ENCODE measurements at regions not wholly inside any gene's neighbourhood (a gene's known extent, or its start where the extent isn't known, plus 50 kb on each side); places are given as distances from the start of the nearest gene placed in this dataset.

GRCh38 chr1:55588309-55588708, 373.1 kb upstream of the USP24 start:
- no peak for DNase-seq

- no peak for DNase-seq
Measured at GRCh38 chr1:55586771-55587170, 371.6 kb upstream of the USP24 start.

GRCh38 chr1:55585402-55585792, 370.2 kb upstream of the USP24 start:
- DNase-seq: no peak

- DNase-seq: no peak
Measured at GRCh38 chr1:55584526-55585401, 369.6 kb upstream of the USP24 start.

- DNase-seq: no peak
Measured at GRCh38 chr1:55582084-55582483, 366.9 kb upstream of the USP24 start.

- DNase-seq: no peak
Measured at GRCh38 chr1:55580845-55581332, 365.7 kb upstream of the USP24 start.

GRCh38 chr1:55579332-55580001, 364.3 kb upstream of the USP24 start:
- no peak for DNase-seq

- no peak for DNase-seq
Measured at GRCh38 chr1:55578646-55579045, 363.5 kb upstream of the USP24 start.

- DNase-seq: no peak
Measured at GRCh38 chr1:55575571-55576279, 360.6 kb upstream of the USP24 start.

- no peak for DNase-seq
Measured at GRCh38 chr1:55574691-55575225, 359.6 kb upstream of the USP24 start.

- DNase-seq: no peak
Measured at GRCh38 chr1:55572878-55573734, 357.9 kb upstream of the USP24 start.

GRCh38 chr1:55571767-55572166, 356.6 kb upstream of the USP24 start:
- DNase-seq: no peak

- no peak for DNase-seq
Measured at GRCh38 chr1:55569417-55569816, 354.3 kb upstream of the USP24 start.

GRCh38 chr1:55568732-55569131, 353.6 kb upstream of the USP24 start:
- no peak for DNase-seq

- DNase-seq: no peak
Measured at GRCh38 chr1:55560266-55560665, 345.1 kb upstream of the USP24 start.

- no peak for DNase-seq
Measured at GRCh38 chr1:55559842-55560241, 344.7 kb upstream of the USP24 start.

- no peak for DNase-seq
Measured at GRCh38 chr1:55559161-55559611, 344.0 kb upstream of the USP24 start.

- DNase-seq: no peak
Measured at GRCh38 chr1:55558515-55558914, 343.4 kb upstream of the USP24 start.

GRCh38 chr1:55555956-55556725, 341.0 kb upstream of the USP24 start:
- DNase-seq: no peak

GRCh38 chr1:55554611-55555010, 339.4 kb upstream of the USP24 start:
- no peak for DNase-seq

- DNase-seq: no peak
Measured at GRCh38 chr1:55552636-55553035, 337.5 kb upstream of the USP24 start.

Data from NCI-H510A (cell line).